ENCODE measurements at regions not wholly inside any gene's neighbourhood (a gene's known extent, or its start where the extent isn't known, plus 50 kb on each side); places are given as distances from the start of the nearest gene placed in this dataset.

- TF ChIP-seq SMARCB1 (IDR thresholded peaks at IDR 0.05; ENCODE audit: insufficient read length, low read depth) (no peak), NFRKB (IDR thresholded peaks at IDR 0.05; ENCODE audit: low read depth) (no peak), ZNF23 (CRISPR knock-in tag; IDR thresholded peaks at IDR 0.05) (no peak), CAMTA2 (CRISPR knock-in tag; conservative IDR thresholded peaks at IDR 0.05) (no peak), HDAC3 (IDR thresholded peaks at IDR 0.05; ENCODE audit: borderline replicate concordance, partially characterized antibody) (no peak), RREB1 (CRISPR knock-in tag; IDR thresholded peaks at IDR 0.05) (no peak; the same call in 1 of the 2 replicates), EP300 (IDR thresholded peaks at IDR 0.05; ENCODE audit: low read length) (no peak), ZBTB33 (CRISPR knock-in tag; IDR thresholded peaks at IDR 0.05) (no peak), SMARCC2 (IDR thresholded peaks at IDR 0.05; ENCODE audit: low read depth) (no peak), ZNF507 (tag; conservative IDR thresholded peaks at IDR 0.05) (no peak), MEF2A (IDR thresholded peaks at IDR 0.05; ENCODE audit: control insufficient read depth, low read depth, low read length) (no peak), TRIM24 (IDR thresholded peaks at IDR 0.05) (no peak), ZNF175 (CRISPR knock-in tag; IDR thresholded peaks at IDR 0.05; ENCODE audit: low read depth) (peak; percentile 96), SIN3B (IDR thresholded peaks at IDR 0.05; ENCODE audit: low read depth) (no peak), ZFX (CRISPR knock-in tag; IDR thresholded peaks at IDR 0.05) (no peak), ARID4B (CRISPR knock-in tag; IDR thresholded peaks at IDR 0.05) (no peak), GATAD2A (IDR thresholded peaks at IDR 0.05) (no peak), OTX1 (CRISPR knock-in tag; IDR thresholded peaks at IDR 0.05) (no peak)
Measured at GRCh38 chr5:173778152-173778782, 109.9 kb upstream of the CPEB4 start (continued).

All from K562 (cell line).